Activated B cell treated with CpG ODN at 0.5 μM for 24 hours (primary cell): ENCODE measurements at regions not wholly inside any gene's neighbourhood (a gene's known extent, or its start where the extent isn't known, plus 50 kb on each side); places are given as distances from the start of the nearest gene placed in this dataset.

ENCODE experiments used
- ATAC-seq: fragments of 200-7000 bp; cut with Tn5 transposase; one replicate; pipeline ENCODE4 v1.10.0; 2021; ENCODE audit warnings: low read depth, mild to moderate bottlenecking, moderate library complexity
- CTCF ChIA-PET: fragments of 350-600 bp; sonication (Branson Sonifier 250); formaldehyde crosslinking; loops from one replicate; lab custom pipeline; 2021; ENCODE audit warnings: antibody characterized with exemption; lab: Charles Lee
- POLR2A ChIA-PET: fragments of 350-600 bp; sonication (Branson Sonifier 250); formaldehyde crosslinking; loops from one replicate; lab custom pipeline; 2021; ENCODE audit warnings: antibody characterized with exemption; lab: Charles Lee
- DNase-seq: peaks from one replicate; pipeline ENCODE4 v3.0.0; 2022
- H3K27ac Mint-ChIP-seq: one replicate; pipeline ENCODE4 v1.8.0; 2020; ENCODE audit warnings: mixed read lengths
- H3K27me3 Mint-ChIP-seq: one replicate; pipeline ENCODE4 v1.8.0; 2021; ENCODE audit warnings: mixed read lengths
- H3K36me3 Mint-ChIP-seq: one replicate; pipeline ENCODE4 v1.8.0; 2021; ENCODE audit warnings: low read depth, mixed read lengths
- H3K4me1 Mint-ChIP-seq: one replicate; pipeline ENCODE4 v1.8.0; 2021; ENCODE audit warnings: mixed read lengths
- H3K4me3 Mint-ChIP-seq: one replicate; pipeline ENCODE4 v1.8.0; 2020; ENCODE audit warnings: mild to moderate bottlenecking, mixed read lengths
- H3K9me3 Mint-ChIP-seq: one replicate; pipeline ENCODE4 v1.8.0; 2020; ENCODE audit warnings: mixed read lengths
- CTCF ChIP-seq: fragments of 200-600 bp; IDR thresholded peaks from one replicate; pipeline ENCODE4 v1.8.0; 2022; ENCODE audit warnings: antibody characterized with exemption, mild to moderate bottlenecking
- intact Hi-C: fragments of 100-400 bp; cut with micrococcal nuclease; formaldehyde crosslinking; loops from one replicate; pipeline ENCODE4 v1.15.1; 2024

- TF ChIP-seq CTCF, result no peak
- Mint-ChIP-seq H3K9me3 (peaks cover 3% of the 10 kb centered on the region), H3K4me1 (no peaks in the 10 kb centered on the region), H3K36me3 (no peaks in the 10 kb centered on the region), H3K27me3 (no peaks in the 10 kb centered on the region), H3K27ac (no peak overlapping the region), H3K4me3 (no peak overlapping the region)
- DNase-seq, result no peak
- intact Hi-C loops, result no loop called here
- ChIA-PET POLR2A (no interaction called here), CTCF (no interaction called here)
- ATAC-seq, result no peak
These were observed 542.0 kb downstream of the SNAPC1 start for GRCh38 chr14:62304257-62304656.

- Mint-ChIP-seq H3K36me3 (no peaks in the 10 kb centered on the region), H3K9me3 (peaks cover 3% of the 10 kb centered on the region), H3K4me3 (no peak overlapping the region), H3K4me1 (no peaks in the 10 kb centered on the region), H3K27me3 (peaks cover 1% of the 10 kb centered on the region), H3K27ac (no peak overlapping the region)
- intact Hi-C loops, result no loop called here
- ChIA-PET POLR2A (no interaction called here), CTCF (no interaction called here)
- no peak for TF ChIP-seq CTCF
- no peak for ATAC-seq
- no peak for DNase-seq
These were observed 545.6 kb downstream of the SNAPC1 start for GRCh38 chr14:62307844-62308243.

GRCh38 chr14:62308316-62308715, 546.1 kb downstream of the SNAPC1 start:
- intact Hi-C loops, result no loop called here
- ATAC-seq (no peak), DNase-seq (no peak)
- Mint-ChIP-seq H3K36me3 (no peaks in the 10 kb centered on the region), H3K4me1 (no peaks in the 10 kb centered on the region), H3K4me3 (no peak overlapping the region), H3K27me3 (peaks cover 1% of the 10 kb centered on the region), H3K27ac (no peak overlapping the region), H3K9me3 (peaks cover 3% of the 10 kb centered on the region)
- CTCF ChIA-PET, result no interaction called here
- POLR2A ChIA-PET, result no interaction called here
- TF ChIP-seq CTCF, result no peak

- no peak for DNase-seq
- CTCF ChIA-PET, result no interaction called here
- Mint-ChIP-seq H3K4me3 (no peak overlapping the region), H3K4me1 (no peaks in the 10 kb centered on the region), H3K27ac (no peak overlapping the region), H3K27me3 (peaks cover 1% of the 10 kb centered on the region), H3K36me3 (no peaks in the 10 kb centered on the region), H3K9me3 (peaks cover 3% of the 10 kb centered on the region)
- no peak for TF ChIP-seq CTCF
- POLR2A ChIA-PET, result no interaction called here
- ATAC-seq, result no peak
- intact Hi-C loops, result no loop called here
These were observed 546.7 kb downstream of the SNAPC1 start for GRCh38 chr14:62308891-62309290.

- no peak for TF ChIP-seq CTCF
- DNase-seq, result no peak
- no peaks in the 10 kb centered on the region for H3K9me3 Mint-ChIP-seq
- ChIA-PET POLR2A (no interaction called here), CTCF (no interaction called here)
- H3K4me3 Mint-ChIP-seq, result no peak overlapping the region
- no peaks in the 10 kb centered on the region for H3K4me1 Mint-ChIP-seq
- no peak for ATAC-seq
- intact Hi-C loops, result no loop called here
- H3K27ac Mint-ChIP-seq, result no peak overlapping the region
- peaks cover 1% of the 10 kb centered on the region for H3K27me3 Mint-ChIP-seq
- H3K36me3 Mint-ChIP-seq, result no peaks in the 10 kb centered on the region
These were observed 551.0 kb downstream of the SNAPC1 start for GRCh38 chr14:62313212-62313611.
